K562 (cell line): ENCODE measurements at regions not wholly inside any gene's neighbourhood (a gene's known extent, or its start where the extent isn't known, plus 50 kb on each side); places are given as distances from the start of the nearest gene placed in this dataset.

Experiments used
- ATAC-seq: fragments of 200-7000 bp; cut with Tn5 transposase; 3 replicates; pipeline ENCODE4 v1.9.1; 2020; ENCODE audit warnings: moderate library complexity
- BruUV-seq: library from RNA; stranded (reverse); fragments of 400-500 nt; replicated peaks from 2 replicates; lab custom pipeline; 2021; lab: Mats Ljungman, UMichigan
- CTCF ChIA-PET: fragments of 300-600 bp; formaldehyde crosslinking; extraction: SDS; loops from one replicate; lab custom pipeline; 2021; ENCODE audit warnings: low intra/inter-chr PET ratio; lab: Yijun Ruan, JAX
- POLR2A ChIA-PET: fragments of 300-600, 350-650 bp; sonication (Branson Sonifier 250); formaldehyde crosslinking; extraction: SDS; loops from one replicate; lab custom pipeline; 2021; ENCODE audit warnings: antibody characterized with exemption, inconsistent platforms; lab: Yijun Ruan, JAX
- DNase-seq, 4 experiments: peaks; one replicate each; pipeline versions ENCODE4 v3.0.0 to v3.0.0-alpha.2; 2011 to 2018; ENCODE audit warnings: low spot score in 3 of 4, mixed read lengths in 3 of 4; ENCODE audit errors: extremely low read depth in 1 of 4
- FAIRE-seq: peaks from 2 replicates; lab custom pipeline; 2011; peaks lifted over from hg19 to GRCh38; lab: Jason Lieb, UNC
- H2AFZ ChIP-seq: 2 replicates; pipeline ENCODE4 v1.6.0; 2011; ENCODE audit warnings: low read depth, low read length, control low read depth, inconsistent platforms
- H3K27ac ChIP-seq: fragments of 200-600 bp; 3 replicates; pipeline ENCODE4 v1.8.0; 2011; ENCODE audit warnings: low read depth, mild to moderate bottlenecking, control low read depth, inconsistent platforms, low read length, moderate library complexity, mixed read lengths; ENCODE audit errors: extremely low read depth
- H3K27me3 ChIP-seq, 2 experiments: fragments of 300-600 bp in 1 of 2; 2 replicates in 1 of 2; 3 replicates in 1 of 2; pipeline versions ENCODE4 v1.6.0 to v1.8.0; 2011; ENCODE audit warnings: inconsistent platforms in 2 of 2, low read length in 2 of 2, mild to moderate bottlenecking in 1 of 2, mixed read lengths in 1 of 2, moderate library complexity in 1 of 2; ENCODE audit not compliant: control insufficient read depth in 2 of 2, insufficient read depth in 2 of 2
- H3K36me3 ChIP-seq: fragments of 300-600 bp; 3 replicates; pipeline ENCODE4 v1.8.0; 2011; ENCODE audit warnings: mild to moderate bottlenecking, low read length, inconsistent platforms; ENCODE audit not compliant: control insufficient read depth, insufficient read depth
- H3K4me1 ChIP-seq, 2 experiments: fragments of 200-600 bp in 1 of 2; replicated peaks in 1 of 2; 2 replicates in 1 of 2; 3 replicates in 1 of 2; pipeline versions ENCODE4 v1.5.1 to v1.8.0; 2011; ENCODE audit warnings: inconsistent platforms in 2 of 2, low read length in 2 of 2, mild to moderate bottlenecking in 1 of 2, mixed read lengths in 1 of 2, moderate library complexity in 1 of 2; ENCODE audit not compliant: control insufficient read depth in 2 of 2, insufficient read depth in 2 of 2
- H3K4me2 ChIP-seq: 2 replicates; pipeline ENCODE4 v1.6.1; 2011; ENCODE audit warnings: low read length, control low read depth, inconsistent platforms, mixed read lengths; ENCODE audit not compliant: insufficient read depth
- H3K4me3 ChIP-seq: fragments of 200-600 bp; sonication (generic), shearing (Covaris generic); 2 replicates; pipeline ENCODE4 v1.5.1; 2016; ENCODE audit warnings: control low read depth, inconsistent platforms
- H3K79me2 ChIP-seq: fragments of 200-600 bp; 3 replicates; pipeline ENCODE4 v1.8.0; 2011; ENCODE audit warnings: low read length, inconsistent platforms; ENCODE audit not compliant: control insufficient read depth, insufficient read depth
- H3K9ac ChIP-seq, 2 experiments: 2 replicates each; pipeline versions ENCODE4 v1.6.0 to v1.6.1; 2011; ENCODE audit warnings: low read depth in 2 of 2, low read length in 2 of 2, control low read depth in 1 of 2, inconsistent platforms in 1 of 2, mild to moderate bottlenecking in 1 of 2, mixed read lengths in 1 of 2; ENCODE audit not compliant: insufficient read depth in 1 of 2
- H3K9me1 ChIP-seq: one replicate; pipeline ENCODE4 v1.6.0; 2011; ENCODE audit warnings: inconsistent platforms, mild to moderate bottlenecking, low read length, moderate library complexity; ENCODE audit not compliant: control insufficient read depth, insufficient read depth
- H3K9me3 ChIP-seq: replicated peaks from 2 replicates; pipeline ENCODE4 v1.5.1; 2011; ENCODE audit warnings: low read depth, low read length, inconsistent platforms; ENCODE audit not compliant: control insufficient read depth, insufficient read depth
- H4K20me1 ChIP-seq: replicated peaks from 2 replicates; pipeline ENCODE4 v1.6.1; 2011; ENCODE audit warnings: low read length, inconsistent platforms, mixed read lengths; ENCODE audit not compliant: control insufficient read depth, insufficient read depth
- ARNT ChIP-seq, 2 experiments: fragments of 450-650 bp; IDR thresholded peaks; 2 replicates each; pipeline ENCODE4 v1.6.1; 2016; ENCODE audit warnings: mild to moderate bottlenecking in 1 of 2
- BRD9 ChIP-seq: fragments of 450-650 bp; IDR thresholded peaks from 2 replicates; pipeline ENCODE4 v1.6.1; 2018; ENCODE audit warnings: low read depth; ENCODE audit not compliant: partially characterized antibody
- CHD4 ChIP-seq: fragments of 200-600 bp; sonication (generic); IDR thresholded peaks from 3 replicates; pipeline ENCODE4 v1.6.1; 2012; ENCODE audit warnings: low read depth, mild to moderate bottlenecking, mixed read lengths, low read length, inconsistent platforms; ENCODE audit not compliant: insufficient read depth, insufficient replicate concordance, poor library complexity, severe bottlenecking
- E2F4 ChIP-seq: sonication (generic); formaldehyde crosslinking; IDR thresholded peaks from 2 replicates; pipeline ENCODE4 v1.8.0; 2022; ENCODE audit warnings: mild to moderate bottlenecking, low read depth, missing genetic modification reagents
- ESRRB ChIP-seq: fragments of 250-450 bp; sonication (Bioruptor Pico); IDR thresholded peaks from 2 replicates; pipeline ENCODE4 v1.5.0; 2020; ENCODE audit warnings: mild to moderate bottlenecking, moderate library complexity, borderline replicate concordance
- FOXK1 ChIP-seq: sonication (generic); formaldehyde crosslinking; IDR thresholded peaks from 2 replicates; pipeline ENCODE4 v1.8.0; 2022; ENCODE audit warnings: missing genetic modification reagents, mild to moderate bottlenecking, borderline replicate concordance
- LEF1 ChIP-seq: fragments of 450-650 bp; IDR thresholded peaks from 2 replicates; pipeline ENCODE4 v1.6.1; 2016; ENCODE audit warnings: mild to moderate bottlenecking
- MAFF ChIP-seq: IDR thresholded peaks from 2 replicates; pipeline ENCODE4 v1.6.1; 2012; ENCODE audit warnings: low read length, improper control_type of control experiment
- POLR2A ChIP-seq: fragments of 450-650 bp; conservative IDR thresholded peaks from 2 replicates; pipeline ENCODE4 v1.6.1; 2016
- PTTG1 ChIP-seq: fragments of 450-650 bp; IDR thresholded peaks from 2 replicates; pipeline ENCODE4 v1.6.1; 2016; ENCODE audit warnings: low read depth, mild to moderate bottlenecking, missing genetic modification characterization, missing compliant biosample characterization
- RBM15 ChIP-seq: fragments of 200-400 bp; formaldehyde crosslinking; IDR thresholded peaks from 2 replicates; pipeline ENCODE4 v1.6.1; 2018; ENCODE audit warnings: mild to moderate bottlenecking, low read length, moderate library complexity; ENCODE audit not compliant: insufficient read depth
- SIN3A ChIP-seq, 2 experiments: fragments of 150-350 bp in 1 of 2; IDR thresholded peaks; 2 replicates each; pipeline ENCODE4 v1.6.1; 2011 to 2016; ENCODE audit warnings: borderline replicate concordance in 2 of 2, low read depth in 2 of 2, low read length in 2 of 2, mild to moderate bottlenecking in 2 of 2, moderate library complexity in 2 of 2; ENCODE audit not compliant: control insufficient read depth in 1 of 2
- SMARCA5 ChIP-seq: fragments of 450-650 bp; IDR thresholded peaks from 2 replicates; pipeline ENCODE4 v1.6.1; 2016
- ZNF121 ChIP-seq: sonication (generic); formaldehyde crosslinking; conservative IDR thresholded peaks from 2 replicates; pipeline ENCODE4 v1.8.0; 2022; ENCODE audit warnings: missing genetic modification reagents
- WGBS: fragments of 100-300 bp; shearing (Covaris generic); methylation state at CpG from one replicate; pipeline ENCODE4 v1.1.6; 2016; ENCODE audit warnings: low coverage, mixed read lengths; ENCODE audit not compliant: insufficient coverage; ENCODE audit errors: missing lambda C conversion rate; 5-methylcytosine and 5-hydroxymethylcytosine counted together
- in situ Hi-C: fragments of 300-500 bp; cut with MboI; formaldehyde crosslinking; loops from 4 replicates; pipeline ENCODE4 v1.15.0; 2018; ENCODE audit warnings: inconsistent platforms, mixed read lengths
- intact Hi-C: fragments of 100-400 bp; cut with micrococcal nuclease; formaldehyde crosslinking; loops from 2 replicates; pipeline ENCODE4 v1.14.2; 2022
- TF ChIP-seq, protein P1 (sequence below), 2 experiments: fragments of 450-650 bp; IDR thresholded peaks; 2 replicates each; pipeline ENCODE4 v1.6.1; 2016
- TF ChIP-seq, protein P2 (sequence below): fragments of 450-650 bp; conservative IDR thresholded peaks from 2 replicates; pipeline ENCODE4 v1.6.1; 2016; ENCODE audit warnings: missing genetic modification characterization, low read depth, mild to moderate bottlenecking, control low read depth, missing compliant biosample characterization
- TF ChIP-seq, protein P3 (sequence below): fragments of 450-650 bp; formaldehyde crosslinking; IDR thresholded peaks from 2 replicates; pipeline ENCODE4 v1.4.0; 2020; ENCODE audit warnings: mild to moderate bottlenecking, moderate library complexity

DNA sequence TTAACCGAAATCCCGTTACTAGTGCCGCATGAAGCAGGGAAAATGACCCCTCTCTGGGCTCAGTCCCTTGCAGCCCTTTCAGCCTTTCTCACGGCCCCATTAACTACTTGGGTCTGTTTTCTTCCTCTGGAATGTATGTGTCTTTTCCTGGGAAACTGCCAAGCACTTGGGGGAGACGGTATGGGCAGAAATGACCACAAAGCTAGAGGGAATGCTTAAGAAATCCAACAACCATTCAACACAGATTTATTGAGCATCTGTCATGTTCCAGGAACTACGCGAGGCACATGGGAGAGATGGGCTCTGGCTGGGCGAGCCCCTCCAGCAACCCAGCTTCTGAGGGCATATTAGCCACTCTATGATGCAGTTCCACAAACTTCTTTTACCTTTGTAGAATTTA lies 462.6 kb downstream of the BUD13 start (continued):
- no peak for TF ChIP-seq FOXK1
- no peak for TF ChIP-seq SMARCA5
- no peak for TF ChIP-seq ZNF121 (CRISPR knock-in tag)
- TF ChIP-seq MAFF, result no peak
- TF ChIP-seq, protein P1, sequence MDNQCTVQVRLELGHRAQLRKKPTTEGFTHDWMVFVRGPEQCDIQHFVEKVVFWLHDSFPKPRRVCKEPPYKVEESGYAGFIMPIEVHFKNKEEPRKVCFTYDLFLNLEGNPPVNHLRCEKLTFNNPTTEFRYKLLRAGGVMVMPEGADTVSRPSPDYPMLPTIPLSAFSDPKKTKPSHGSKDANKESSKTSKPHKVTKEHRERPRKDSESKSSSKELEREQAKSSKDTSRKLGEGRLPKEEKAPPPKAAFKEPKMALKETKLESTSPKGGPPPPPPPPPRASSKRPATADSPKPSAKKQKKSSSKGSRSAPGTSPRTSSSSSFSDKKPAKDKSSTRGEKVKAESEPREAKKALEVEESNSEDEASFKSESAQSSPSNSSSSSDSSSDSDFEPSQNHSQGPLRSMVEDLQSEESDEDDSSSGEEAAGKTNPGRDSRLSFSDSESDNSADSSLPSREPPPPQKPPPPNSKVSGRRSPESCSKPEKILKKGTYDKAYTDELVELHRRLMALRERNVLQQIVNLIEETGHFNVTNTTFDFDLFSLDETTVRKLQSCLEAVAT (IDR thresholded peaks at IDR 0.05), result no peak
- TF ChIP-seq RBM15, result no peak

DNA sequence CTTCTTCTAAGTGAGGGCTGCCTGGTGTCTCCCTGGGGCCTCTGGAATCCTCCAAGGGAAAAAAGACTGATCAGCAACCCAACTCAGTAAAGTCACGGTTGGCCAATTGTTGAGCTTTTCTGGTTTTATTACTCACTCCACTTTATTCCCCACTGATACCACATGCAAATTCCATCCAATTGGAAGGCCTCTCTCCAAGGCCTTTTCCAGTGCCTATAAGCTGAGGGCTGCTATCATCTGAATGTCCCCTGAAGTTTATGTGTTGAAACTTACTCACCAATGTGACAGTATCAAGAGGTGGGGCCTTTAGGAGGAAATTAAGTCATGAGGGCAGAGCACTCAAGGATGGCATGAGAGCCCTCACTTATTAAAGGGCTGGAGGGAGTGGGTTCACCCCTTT lies 463.3 kb downstream of the BUD13 start:
- Histone ChIP-seq H3K27me3 (peaks cover 0 to 6% of the 10 kb centered on the region in 2 experiments; a peak in 2 of 5 replicates), H3K9ac (no peak overlapping the region), H4K20me1 (no peaks in the 10 kb centered on the region), H3K4me2 (no peak overlapping the region), H3K4me3 (no peak overlapping the region), H3K4me1 (no peaks in the 10 kb centered on the region), H2AFZ (no peak overlapping the region), H3K9me3 (no peaks in the 10 kb centered on the region), H3K9me1 (no peaks in the 10 kb centered on the region), H3K27ac (no peak overlapping the region), H3K36me3 (no peaks in the 10 kb centered on the region), H3K79me2 (no peaks in the 10 kb centered on the region)
- WGBS, result 0% methylated on average over 1 of the region's 1 CpG
- intact Hi-C loops (no loop called here), in situ Hi-C loops (no loop called here)
- no peak for ATAC-seq
- no TSS peak for BruUV-seq
- no peak for DNase-seq
- CTCF ChIA-PET, result no interaction called here
- no peak for FAIRE-seq
- POLR2A ChIA-PET, result interaction anchor here (0.6 kb wide), 1 partner anchor 894 kb away, joined by 4 read pairs; no protein-coding TSS in a partner anchor
- no peak for TF ChIP-seq ARNT (IDR thresholded peaks at IDR 0.05)
- no peak for TF ChIP-seq E2F4 (CRISPR knock-in tag)
- TF ChIP-seq, protein P2, sequence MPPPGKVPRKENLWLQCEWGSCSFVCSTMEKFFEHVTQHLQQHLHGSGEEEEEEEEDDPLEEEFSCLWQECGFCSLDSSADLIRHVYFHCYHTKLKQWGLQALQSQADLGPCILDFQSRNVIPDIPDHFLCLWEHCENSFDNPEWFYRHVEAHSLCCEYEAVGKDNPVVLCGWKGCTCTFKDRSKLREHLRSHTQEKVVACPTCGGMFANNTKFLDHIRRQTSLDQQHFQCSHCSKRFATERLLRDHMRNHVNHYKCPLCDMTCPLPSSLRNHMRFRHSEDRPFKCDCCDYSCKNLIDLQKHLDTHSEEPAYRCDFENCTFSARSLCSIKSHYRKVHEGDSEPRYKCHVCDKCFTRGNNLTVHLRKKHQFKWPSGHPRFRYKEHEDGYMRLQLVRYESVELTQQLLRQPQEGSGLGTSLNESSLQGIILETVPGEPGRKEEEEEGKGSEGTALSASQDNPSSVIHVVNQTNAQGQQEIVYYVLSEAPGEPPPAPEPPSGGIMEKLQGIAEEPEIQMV (tag), result no peak
- TF ChIP-seq POLR2A, result no peak
- no peak for TF ChIP-seq ESRRB
- TF ChIP-seq PTTG1 (tag), result no peak
- TF ChIP-seq SIN3A (IDR thresholded peaks at IDR 0.05; ENCODE audit: borderline replicate concordance in 2 of 2, control insufficient read depth in 1 of 2, low read depth in 2 of 2, low read length in 2 of 2), result no peak
- TF ChIP-seq LEF1, result no peak
- TF ChIP-seq, protein P3, sequence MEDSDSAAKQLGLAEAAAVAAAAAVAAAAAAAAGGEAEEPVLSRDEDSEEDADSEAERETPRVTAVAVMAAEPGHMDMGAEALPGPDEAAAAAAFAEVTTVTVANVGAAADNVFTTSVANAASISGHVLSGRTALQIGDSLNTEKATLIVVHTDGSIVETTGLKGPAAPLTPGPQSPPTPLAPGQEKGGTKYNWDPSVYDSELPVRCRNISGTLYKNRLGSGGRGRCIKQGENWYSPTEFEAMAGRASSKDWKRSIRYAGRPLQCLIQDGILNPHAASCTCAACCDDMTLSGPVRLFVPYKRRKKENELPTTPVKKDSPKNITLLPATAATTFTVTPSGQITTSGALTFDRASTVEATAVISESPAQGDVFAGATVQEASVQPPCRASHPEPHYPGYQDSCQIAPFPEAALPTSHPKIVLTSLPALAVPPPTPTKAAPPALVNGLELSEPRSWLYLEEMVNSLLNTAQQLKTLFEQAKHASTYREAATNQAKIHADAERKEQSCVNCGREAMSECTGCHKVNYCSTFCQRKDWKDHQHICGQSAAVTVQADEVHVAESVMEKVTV (CRISPR knock-in tag), result no peak
- TF ChIP-seq CHD4, result no peak
- TF ChIP-seq BRD9, result no peak
